ENCODE measurements at regions not wholly inside any gene's neighbourhood (a gene's known extent, or its start where the extent isn't known, plus 50 kb on each side); places are given as distances from the start of the nearest gene placed in this dataset.

DNA sequence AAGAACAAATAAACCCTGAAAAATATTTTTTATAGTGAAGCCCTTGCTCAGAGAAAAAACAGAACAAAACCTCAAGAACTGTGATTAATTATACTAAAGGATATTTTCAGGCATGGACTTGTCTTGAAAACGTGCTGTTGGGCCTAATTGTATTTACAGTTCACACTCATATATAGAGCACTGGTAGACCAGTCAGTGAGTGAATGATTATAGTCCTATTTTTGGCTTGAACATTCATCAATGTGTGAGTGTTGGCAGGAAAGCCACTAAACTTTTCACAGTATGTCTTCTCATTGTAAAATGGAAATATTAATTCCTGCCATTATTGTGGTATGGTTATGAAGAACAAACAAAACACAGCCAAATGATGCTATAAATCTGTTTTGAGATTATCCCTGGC lies 462.8 kb downstream of the KCNA4 start:
- no peak overlapping the region for H3K27ac Mint-ChIP-seq
- peaks cover 13% of the 10 kb centered on the region for H3K9me3 Mint-ChIP-seq
- Histone ChIP-seq H3K36me3 (ENCODE audit: insufficient read depth, low read length) (no peaks in the 10 kb centered on the region), H3K4me1 (ENCODE audit: insufficient read depth, low read length) (no peaks in the 10 kb centered on the region), H3K27me3 (ENCODE audit: control insufficient read depth in 1 of 2, insufficient read depth in 2 of 2, low read length in 2 of 2) (no peaks in the 10 kb centered on the region), H3K4me3 (ENCODE audit: low read length) (no peak overlapping the region), H3K9me3 (ENCODE audit: control insufficient read depth in 1 of 2, insufficient read depth in 1 of 2, low read length in 2 of 2) (no peaks in the 10 kb centered on the region), H3K27ac (ENCODE audit: low read depth in 1 of 2, low read length in 2 of 2) (no peak overlapping the region)
- intact Hi-C loops (cut with DNase I, micrococcal nuclease) = no loop called here
- TF ChIP-seq, protein P1, sequence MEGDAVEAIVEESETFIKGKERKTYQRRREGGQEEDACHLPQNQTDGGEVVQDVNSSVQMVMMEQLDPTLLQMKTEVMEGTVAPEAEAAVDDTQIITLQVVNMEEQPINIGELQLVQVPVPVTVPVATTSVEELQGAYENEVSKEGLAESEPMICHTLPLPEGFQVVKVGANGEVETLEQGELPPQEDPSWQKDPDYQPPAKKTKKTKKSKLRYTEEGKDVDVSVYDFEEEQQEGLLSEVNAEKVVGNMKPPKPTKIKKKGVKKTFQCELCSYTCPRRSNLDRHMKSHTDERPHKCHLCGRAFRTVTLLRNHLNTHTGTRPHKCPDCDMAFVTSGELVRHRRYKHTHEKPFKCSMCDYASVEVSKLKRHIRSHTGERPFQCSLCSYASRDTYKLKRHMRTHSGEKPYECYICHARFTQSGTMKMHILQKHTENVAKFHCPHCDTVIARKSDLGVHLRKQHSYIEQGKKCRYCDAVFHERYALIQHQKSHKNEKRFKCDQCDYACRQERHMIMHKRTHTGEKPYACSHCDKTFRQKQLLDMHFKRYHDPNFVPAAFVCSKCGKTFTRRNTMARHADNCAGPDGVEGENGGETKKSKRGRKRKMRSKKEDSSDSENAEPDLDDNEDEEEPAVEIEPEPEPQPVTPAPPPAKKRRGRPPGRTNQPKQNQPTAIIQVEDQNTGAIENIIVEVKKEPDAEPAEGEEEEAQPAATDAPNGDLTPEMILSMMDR (IDR thresholded peaks at IDR 0.05) = no peak
- H3K4me1 Mint-ChIP-seq (ENCODE audit: low read depth) = no peaks in the 10 kb centered on the region
- H3K4me3 Mint-ChIP-seq = no peak overlapping the region
- ATAC-seq (ENCODE audit: poor library complexity) (no peak), DNase-seq (no peak)
- H3K36me3 Mint-ChIP-seq (ENCODE audit: low read depth) = no peaks in the 10 kb centered on the region
- H3K27me3 Mint-ChIP-seq = no peaks in the 10 kb centered on the region
- ChIA-PET CTCF (no interaction called here), POLR2A (no interaction called here)

DNA sequence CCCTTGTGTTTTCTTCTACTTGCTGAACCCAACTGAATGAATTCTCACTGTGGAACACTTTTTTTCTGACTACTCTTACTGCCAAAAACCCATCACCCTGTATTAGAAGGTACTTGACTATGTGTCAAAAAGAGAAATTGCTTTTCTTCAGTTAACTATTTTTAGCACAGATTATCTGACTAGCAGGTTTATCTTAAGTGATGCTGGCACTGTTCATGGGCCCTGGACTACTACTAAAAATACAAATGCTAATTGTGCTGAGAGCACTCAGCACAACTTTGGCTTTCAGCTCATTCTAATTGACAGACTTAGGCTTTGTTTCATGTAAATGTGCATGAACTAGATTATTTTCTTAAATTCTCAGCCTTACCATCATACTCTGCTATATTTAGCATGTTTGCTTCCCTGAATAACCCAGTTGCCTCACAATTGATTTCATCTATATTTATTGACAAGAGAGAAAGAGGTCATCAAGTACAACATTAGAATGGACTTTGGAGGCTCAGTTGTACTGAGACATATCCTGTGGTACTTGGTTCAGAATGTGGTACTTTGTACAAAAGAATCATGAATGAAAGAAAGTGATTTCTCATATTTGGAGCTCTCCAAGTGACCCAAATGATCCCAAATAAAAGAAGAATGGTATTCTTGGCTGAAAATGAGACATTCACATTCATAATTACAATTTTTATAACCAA lies 478.3 kb downstream of the KCNA4 start:
- intact Hi-C loops (cut with DNase I, micrococcal nuclease) = no loop called here
- H3K4me1 Mint-ChIP-seq (ENCODE audit: low read depth) = no peaks in the 10 kb centered on the region
- H3K27ac ChIP-seq (ENCODE audit: low read depth in 1 of 2, low read length in 2 of 2) = no peak overlapping the region
- no peak overlapping the region for H3K4me3 Mint-ChIP-seq
- no peaks in the 10 kb centered on the region for H3K27me3 Mint-ChIP-seq
- no peaks in the 10 kb centered on the region for H3K27me3 ChIP-seq (ENCODE audit: control insufficient read depth in 1 of 2, insufficient read depth in 2 of 2, low read length in 2 of 2)
- TF ChIP-seq, protein P1 (IDR thresholded peaks at IDR 0.05) = no peak
- no peak overlapping the region for H3K4me3 ChIP-seq (ENCODE audit: low read length)
- ChIA-PET CTCF (no interaction called here), POLR2A (no interaction called here)
- DNase-seq = no peak
- no peak for ATAC-seq (ENCODE audit: poor library complexity)
- H3K27ac Mint-ChIP-seq = no peak overlapping the region
- H3K36me3 ChIP-seq (ENCODE audit: insufficient read depth, low read length) = no peaks in the 10 kb centered on the region
- no peaks in the 10 kb centered on the region for H3K4me1 ChIP-seq (ENCODE audit: insufficient read depth, low read length)
- no peaks in the 10 kb centered on the region for H3K36me3 Mint-ChIP-seq (ENCODE audit: low read depth)
- no peaks in the 10 kb centered on the region for H3K9me3 ChIP-seq (ENCODE audit: control insufficient read depth in 1 of 2, insufficient read depth in 1 of 2, low read length in 2 of 2)
- peaks cover 10% of the 10 kb centered on the region for H3K9me3 Mint-ChIP-seq

DNA sequence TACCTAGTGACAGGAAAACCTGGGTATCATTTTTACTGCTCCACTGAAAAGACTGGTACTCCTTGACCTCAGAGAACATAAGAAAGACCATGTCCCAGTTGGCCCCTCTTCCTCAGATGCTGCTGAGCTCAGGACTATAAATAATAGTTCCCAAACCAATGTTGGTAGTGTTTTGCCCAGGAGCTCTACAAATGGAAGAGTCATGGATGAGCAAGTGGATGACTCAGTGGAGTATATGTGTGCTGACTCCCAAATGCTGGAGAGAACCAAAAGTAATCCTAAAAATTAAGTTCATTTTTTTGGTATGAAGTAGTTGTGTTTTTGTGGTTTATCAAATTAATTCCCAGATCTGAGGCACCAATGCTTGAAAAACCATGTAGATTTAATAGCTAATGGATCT lies 482.0 kb downstream of the KCNA4 start:
- no peaks in the 10 kb centered on the region for H3K27me3 Mint-ChIP-seq
- Histone ChIP-seq H3K27me3 (ENCODE audit: control insufficient read depth in 1 of 2, insufficient read depth in 2 of 2, low read length in 2 of 2) (no peaks in the 10 kb centered on the region), H3K4me3 (ENCODE audit: low read length) (no peak overlapping the region), H3K36me3 (ENCODE audit: insufficient read depth, low read length) (no peaks in the 10 kb centered on the region), H3K4me1 (ENCODE audit: insufficient read depth, low read length) (no peaks in the 10 kb centered on the region), H3K9me3 (ENCODE audit: control insufficient read depth in 1 of 2, insufficient read depth in 1 of 2, low read length in 2 of 2) (no peaks in the 10 kb centered on the region), H3K27ac (ENCODE audit: low read depth in 1 of 2, low read length in 2 of 2) (no peak overlapping the region)
- ChIA-PET POLR2A (no interaction called here), CTCF (no interaction called here)
- no peak for ATAC-seq (ENCODE audit: poor library complexity)
- no peaks in the 10 kb centered on the region for H3K36me3 Mint-ChIP-seq (ENCODE audit: low read depth)
- TF ChIP-seq, protein P1 (IDR thresholded peaks at IDR 0.05) = no peak
- no peak overlapping the region for H3K4me3 Mint-ChIP-seq
- intact Hi-C loops (cut with DNase I, micrococcal nuclease) = no loop called here
- DNase-seq = no peak
- no peaks in the 10 kb centered on the region for H3K4me1 Mint-ChIP-seq (ENCODE audit: low read depth)
- peaks cover 12% of the 10 kb centered on the region for H3K9me3 Mint-ChIP-seq
- no peak overlapping the region for H3K27ac Mint-ChIP-seq

Measured in CD4-positive, alpha-beta T cell (primary cell).